ENCODE measurements at regions not wholly inside any gene's neighbourhood (a gene's known extent, or its start where the extent isn't known, plus 50 kb on each side); places are given as distances from the start of the nearest gene placed in this dataset.

GRCh38 chr7:156168434-156168833 is 356.2 kb upstream of the SHH start:
- intact Hi-C loops (cut with DNase I), result no loop called here
- Histone ChIP-seq H3K4me1 (no peaks in the 10 kb centered on the region), H3K4me3 (replicated peaks in 1 of 3) (no peak overlapping the region), H3K36me3 (no peaks in the 10 kb centered on the region), H3K27me3 (no peaks in the 10 kb centered on the region), H3K27ac (no peak overlapping the region), H3K9me3 (no peaks in the 10 kb centered on the region)
- no peak for TF ChIP-seq POLR2A (IDR thresholded peaks at IDR 0.05)
- no peak for TF ChIP-seq CTCF (IDR thresholded peaks at IDR 0.05)
- 81 to 92% methylated on average over 11 to 12 of the region's 18 CpGs for WGBS, 2 donors
- DNase-seq, result no peak

- Histone ChIP-seq H3K27ac (no peak overlapping the region), H3K9me3 (no peaks in the 10 kb centered on the region), H3K4me1 (no peaks in the 10 kb centered on the region), H3K36me3 (no peaks in the 10 kb centered on the region), H3K27me3 (no peaks in the 10 kb centered on the region), H3K4me3 (replicated peaks in 1 of 3) (no peak overlapping the region)
- 93 to 94% methylated on average over 5 of the region's 5 CpGs for WGBS, 2 donors
- no peak for DNase-seq
- intact Hi-C loops (cut with DNase I), result no loop called here
- TF ChIP-seq CTCF (IDR thresholded peaks at IDR 0.05), result no peak
- no peak for TF ChIP-seq POLR2A (IDR thresholded peaks at IDR 0.05)
These were observed 355.7 kb upstream of the SHH start for GRCh38 chr7:156167987-156168386.

GRCh38 chr7:156167417-156167807 is 355.1 kb upstream of the SHH start:
- Histone ChIP-seq H3K9me3 (no peaks in the 10 kb centered on the region), H3K4me3 (replicated peaks in 1 of 3) (no peak overlapping the region), H3K27ac (no peak overlapping the region), H3K36me3 (no peaks in the 10 kb centered on the region), H3K27me3 (no peaks in the 10 kb centered on the region), H3K4me1 (no peaks in the 10 kb centered on the region)
- 84 to 88% methylated on average over 9 to 10 of the region's 10 CpGs for WGBS, 2 donors
- intact Hi-C loops (cut with DNase I), result no loop called here
- DNase-seq, result no peak
- TF ChIP-seq POLR2A (IDR thresholded peaks at IDR 0.05) (no peak), CTCF (IDR thresholded peaks at IDR 0.05) (no peak)

DNA sequence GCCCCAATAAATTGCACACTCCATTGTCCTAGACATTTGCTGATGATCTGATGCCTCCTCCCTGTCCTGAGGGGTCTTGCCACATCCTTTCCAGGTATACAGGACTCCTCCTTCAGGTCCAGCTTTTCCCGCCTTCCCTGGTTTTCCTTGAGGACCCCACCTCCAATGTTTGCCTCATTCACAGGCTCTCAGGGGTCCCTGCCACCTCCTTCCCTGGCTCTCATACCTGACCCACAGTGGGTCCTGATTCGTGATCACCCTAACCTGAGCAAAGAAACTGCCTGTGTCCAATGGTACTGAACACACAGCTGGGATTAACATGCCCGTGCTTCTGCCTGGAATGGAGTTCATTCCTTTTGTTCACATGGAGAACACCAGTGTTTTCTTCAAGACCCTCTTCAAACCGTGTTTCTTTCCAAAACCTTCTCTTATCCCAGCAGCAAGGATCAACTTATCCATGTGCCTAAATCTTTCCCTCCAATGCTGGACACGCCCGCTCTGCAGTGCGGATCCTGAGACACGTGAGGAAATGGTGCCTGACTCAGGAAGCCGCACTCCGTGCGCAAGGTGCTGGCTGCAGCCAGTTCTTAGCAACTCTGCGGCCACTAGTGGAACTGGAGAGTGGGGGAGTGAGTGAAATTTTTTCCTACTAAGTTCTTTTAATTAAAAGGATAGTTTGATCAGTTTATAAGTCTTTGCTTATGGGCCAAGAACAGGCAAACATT is 354.6 kb upstream of the SHH start:
- Histone ChIP-seq H3K4me3 (replicated peaks in 1 of 3) (no peak overlapping the region), H3K27me3 (no peaks in the 10 kb centered on the region), H3K36me3 (no peaks in the 10 kb centered on the region), H3K4me1 (no peaks in the 10 kb centered on the region), H3K9me3 (no peaks in the 10 kb centered on the region), H3K27ac (no peak overlapping the region)
- no peak for DNase-seq
- TF ChIP-seq POLR2A (IDR thresholded peaks at IDR 0.05), result no peak
- no peak for TF ChIP-seq CTCF (IDR thresholded peaks at IDR 0.05)
- WGBS, 2 donors, result 88 to 89% methylated on average over 12 of the region's 12 CpGs
- intact Hi-C loops (cut with DNase I), result no loop called here

- no peaks in the 10 kb centered on the region for H3K4me1 ChIP-seq
- TF ChIP-seq CTCF (IDR thresholded peaks at IDR 0.05) (no peak), POLR2A (IDR thresholded peaks at IDR 0.05) (no peak)
- WGBS, 2 donors, result 66 to 94% methylated on average over 3 of the region's 3 CpGs
- no peak overlapping the region for H3K27ac ChIP-seq
- H3K4me3 ChIP-seq (replicated peaks in 1 of 3), result no peak overlapping the region
- H3K27me3 ChIP-seq, result no peaks in the 10 kb centered on the region
- intact Hi-C loops (cut with DNase I), result no loop called here
- no peaks in the 10 kb centered on the region for H3K36me3 ChIP-seq
- no peaks in the 10 kb centered on the region for H3K9me3 ChIP-seq
- DNase-seq, result no peak
These were observed 351.5 kb upstream of the SHH start for GRCh38 chr7:156163747-156164146.

Measured in thyroid gland (tissue), 4 donors.